Uterus (tissue), 2 donors: ENCODE measurements at regions not wholly inside any gene's neighbourhood (a gene's known extent, or its start where the extent isn't known, plus 50 kb on each side); places are given as distances from the start of the nearest gene placed in this dataset.

ENCODE experiments used
- POLR2A ChIP-seq, 2 donors: fragments of 450-650 bp; IDR thresholded peaks; one replicate each; pipeline ENCODE4 v1.6.1; 2016; ENCODE audit warnings: antibody characterized with exemption in 2 of 2, mild to moderate bottlenecking in 1 of 2, moderate library complexity in 1 of 2
- TF ChIP-seq, protein P1 (sequence below), 4 experiments: fragments of 200-600 bp in 2 of 4; fragments of 450-650 bp in 2 of 4; sonication (generic) in 2 of 4; IDR thresholded peaks; one replicate each; pipeline ENCODE4 v1.5.1; 2016 to 2019; ENCODE audit warnings: antibody characterized with exemption in 4 of 4, mild to moderate bottlenecking in 2 of 4, moderate library complexity in 1 of 4

DNA sequence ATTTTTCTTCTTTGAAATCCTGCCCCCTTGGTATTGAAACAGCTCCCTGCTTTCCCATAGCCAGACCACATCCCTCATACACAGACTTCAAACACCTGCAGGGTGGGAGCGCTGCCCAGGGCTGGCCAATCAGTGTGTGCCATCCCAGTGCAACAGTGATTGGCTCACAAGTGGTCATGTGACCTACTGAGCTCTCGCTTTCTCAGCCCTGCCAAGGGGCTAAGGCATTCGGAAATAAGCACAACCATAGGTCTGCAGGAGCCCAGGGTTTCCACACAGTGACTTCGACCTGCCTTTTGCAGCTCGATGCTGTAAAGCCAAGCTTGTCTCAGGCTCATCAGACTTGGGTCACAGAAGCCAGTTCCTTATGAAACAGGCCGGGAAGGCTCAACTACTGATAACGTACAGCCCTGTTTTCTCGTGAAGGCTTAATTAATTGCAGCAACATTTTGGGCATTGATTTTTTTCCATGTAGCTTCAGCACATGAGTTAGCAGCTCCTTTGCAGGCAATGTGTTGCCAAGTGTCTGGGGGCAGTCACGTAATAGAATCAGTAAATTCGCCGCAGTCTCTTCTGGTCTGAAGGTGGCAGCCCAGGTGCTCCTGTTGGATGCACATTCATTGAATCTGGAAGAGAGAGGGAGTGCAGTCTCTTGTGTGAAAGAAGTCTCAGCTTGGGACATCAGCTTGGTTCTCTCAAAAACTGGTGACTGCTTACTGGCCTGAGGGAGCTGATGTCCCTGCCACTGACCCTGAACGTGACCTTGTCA, 1091.8 kb downstream of the AACS start:
- TF ChIP-seq, protein P1, sequence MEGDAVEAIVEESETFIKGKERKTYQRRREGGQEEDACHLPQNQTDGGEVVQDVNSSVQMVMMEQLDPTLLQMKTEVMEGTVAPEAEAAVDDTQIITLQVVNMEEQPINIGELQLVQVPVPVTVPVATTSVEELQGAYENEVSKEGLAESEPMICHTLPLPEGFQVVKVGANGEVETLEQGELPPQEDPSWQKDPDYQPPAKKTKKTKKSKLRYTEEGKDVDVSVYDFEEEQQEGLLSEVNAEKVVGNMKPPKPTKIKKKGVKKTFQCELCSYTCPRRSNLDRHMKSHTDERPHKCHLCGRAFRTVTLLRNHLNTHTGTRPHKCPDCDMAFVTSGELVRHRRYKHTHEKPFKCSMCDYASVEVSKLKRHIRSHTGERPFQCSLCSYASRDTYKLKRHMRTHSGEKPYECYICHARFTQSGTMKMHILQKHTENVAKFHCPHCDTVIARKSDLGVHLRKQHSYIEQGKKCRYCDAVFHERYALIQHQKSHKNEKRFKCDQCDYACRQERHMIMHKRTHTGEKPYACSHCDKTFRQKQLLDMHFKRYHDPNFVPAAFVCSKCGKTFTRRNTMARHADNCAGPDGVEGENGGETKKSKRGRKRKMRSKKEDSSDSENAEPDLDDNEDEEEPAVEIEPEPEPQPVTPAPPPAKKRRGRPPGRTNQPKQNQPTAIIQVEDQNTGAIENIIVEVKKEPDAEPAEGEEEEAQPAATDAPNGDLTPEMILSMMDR (IDR thresholded peaks at IDR 0.05): no peak
- TF ChIP-seq POLR2A (IDR thresholded peaks at IDR 0.05): no peak
